K562 (cell line): ENCODE measurements at regions not wholly inside any gene's neighbourhood (a gene's known extent, or its start where the extent isn't known, plus 50 kb on each side); places are given as distances from the start of the nearest gene placed in this dataset.

ENCODE experiments used
- ATAC-seq: fragments of 200-7000 bp; cut with Tn5 transposase; 3 replicates; pipeline ENCODE4 v1.9.1; 2020; ENCODE audit warnings: moderate library complexity
- BruUV-seq: library from RNA; stranded (reverse); fragments of 400-500 nt; replicated peaks from 2 replicates; lab custom pipeline; 2021; lab: Mats Ljungman, UMichigan
- CTCF ChIA-PET: fragments of 300-600 bp; formaldehyde crosslinking; extraction: SDS; loops from one replicate; lab custom pipeline; 2021; ENCODE audit warnings: low intra/inter-chr PET ratio; lab: Yijun Ruan, JAX
- POLR2A ChIA-PET: fragments of 300-600, 350-650 bp; sonication (Branson Sonifier 250); formaldehyde crosslinking; extraction: SDS; loops from one replicate; lab custom pipeline; 2021; ENCODE audit warnings: antibody characterized with exemption, inconsistent platforms; lab: Yijun Ruan, JAX
- DNase-seq, 4 experiments: peaks; one replicate each; pipeline versions ENCODE4 v3.0.0 to v3.0.0-alpha.2; 2011 to 2018; ENCODE audit warnings: low spot score in 3 of 4, mixed read lengths in 3 of 4; ENCODE audit errors: extremely low read depth in 1 of 4
- FAIRE-seq: peaks from 2 replicates; lab custom pipeline; 2011; peaks lifted over from hg19 to GRCh38; lab: Jason Lieb, UNC
- H2AFZ ChIP-seq: 2 replicates; pipeline ENCODE4 v1.6.0; 2011; ENCODE audit warnings: low read depth, low read length, control low read depth, inconsistent platforms
- H3K27ac ChIP-seq: fragments of 200-600 bp; 3 replicates; pipeline ENCODE4 v1.8.0; 2011; ENCODE audit warnings: low read depth, mild to moderate bottlenecking, control low read depth, inconsistent platforms, low read length, moderate library complexity, mixed read lengths; ENCODE audit errors: extremely low read depth
- H3K27me3 ChIP-seq, 2 experiments: fragments of 300-600 bp in 1 of 2; 2 replicates in 1 of 2; 3 replicates in 1 of 2; pipeline versions ENCODE4 v1.6.0 to v1.8.0; 2011; ENCODE audit warnings: inconsistent platforms in 2 of 2, low read length in 2 of 2, mild to moderate bottlenecking in 1 of 2, mixed read lengths in 1 of 2, moderate library complexity in 1 of 2; ENCODE audit not compliant: control insufficient read depth in 2 of 2, insufficient read depth in 2 of 2
- H3K36me3 ChIP-seq: fragments of 300-600 bp; 3 replicates; pipeline ENCODE4 v1.8.0; 2011; ENCODE audit warnings: mild to moderate bottlenecking, low read length, inconsistent platforms; ENCODE audit not compliant: control insufficient read depth, insufficient read depth
- H3K4me1 ChIP-seq, 2 experiments: fragments of 200-600 bp in 1 of 2; replicated peaks in 1 of 2; 2 replicates in 1 of 2; 3 replicates in 1 of 2; pipeline versions ENCODE4 v1.5.1 to v1.8.0; 2011; ENCODE audit warnings: inconsistent platforms in 2 of 2, low read length in 2 of 2, mild to moderate bottlenecking in 1 of 2, mixed read lengths in 1 of 2, moderate library complexity in 1 of 2; ENCODE audit not compliant: control insufficient read depth in 2 of 2, insufficient read depth in 2 of 2
- H3K4me2 ChIP-seq: 2 replicates; pipeline ENCODE4 v1.6.1; 2011; ENCODE audit warnings: low read length, control low read depth, inconsistent platforms, mixed read lengths; ENCODE audit not compliant: insufficient read depth
- H3K4me3 ChIP-seq: fragments of 200-600 bp; sonication (generic), shearing (Covaris generic); 2 replicates; pipeline ENCODE4 v1.5.1; 2016; ENCODE audit warnings: control low read depth, inconsistent platforms
- H3K79me2 ChIP-seq: fragments of 200-600 bp; 3 replicates; pipeline ENCODE4 v1.8.0; 2011; ENCODE audit warnings: low read length, inconsistent platforms; ENCODE audit not compliant: control insufficient read depth, insufficient read depth
- H3K9ac ChIP-seq, 2 experiments: 2 replicates each; pipeline versions ENCODE4 v1.6.0 to v1.6.1; 2011; ENCODE audit warnings: low read depth in 2 of 2, low read length in 2 of 2, control low read depth in 1 of 2, inconsistent platforms in 1 of 2, mild to moderate bottlenecking in 1 of 2, mixed read lengths in 1 of 2; ENCODE audit not compliant: insufficient read depth in 1 of 2
- H3K9me1 ChIP-seq: one replicate; pipeline ENCODE4 v1.6.0; 2011; ENCODE audit warnings: inconsistent platforms, mild to moderate bottlenecking, low read length, moderate library complexity; ENCODE audit not compliant: control insufficient read depth, insufficient read depth
- H3K9me3 ChIP-seq: replicated peaks from 2 replicates; pipeline ENCODE4 v1.5.1; 2011; ENCODE audit warnings: low read depth, low read length, inconsistent platforms; ENCODE audit not compliant: control insufficient read depth, insufficient read depth
- H4K20me1 ChIP-seq: replicated peaks from 2 replicates; pipeline ENCODE4 v1.6.1; 2011; ENCODE audit warnings: low read length, inconsistent platforms, mixed read lengths; ENCODE audit not compliant: control insufficient read depth, insufficient read depth
- CBX2 ChIP-seq: fragments of 200-600 bp; sonication (generic); IDR thresholded peaks from one replicate; pipeline ENCODE4 v1.6.1; 2012; ENCODE audit warnings: mild to moderate bottlenecking, low read length, inconsistent platforms; ENCODE audit not compliant: insufficient read depth, poor library complexity, severe bottlenecking
- CREM ChIP-seq: IDR thresholded peaks from 2 replicates; pipeline ENCODE4 v1.6.1; 2014; ENCODE audit warnings: antibody characterized with exemption, low read depth
- E2F3 ChIP-seq: fragments of 250-450 bp; sonication (Bioruptor Pico); IDR thresholded peaks from 2 replicates; pipeline ENCODE4 v1.4.0; 2020; ENCODE audit warnings: mild to moderate bottlenecking
- ELF4 ChIP-seq: fragments of 450-650 bp; formaldehyde crosslinking; IDR thresholded peaks from 2 replicates; pipeline ENCODE4 v1.4.0; 2022; ENCODE audit warnings: missing genetic modification characterization
- MNT ChIP-seq, 2 experiments: fragments of 450-650 bp; conservative IDR thresholded peaks; 2 replicates each; pipeline ENCODE4 v1.6.1; 2017; ENCODE audit warnings: mild to moderate bottlenecking in 2 of 2, moderate library complexity in 2 of 2
- MYC ChIP-seq, 2 experiments: fragments of 250-450 bp in 1 of 2; sonication (Bioruptor Pico) in 1 of 2; IDR thresholded peaks; 2 replicates each; pipeline versions ENCODE4 v1.5.1 to v1.6.1; 2012 to 2021; ENCODE audit warnings: low read depth in 2 of 2, borderline replicate concordance in 1 of 2, improper control_type of control experiment in 1 of 2, low read length in 1 of 2, mild to moderate bottlenecking in 1 of 2, moderate library complexity in 1 of 2
- NR2F6 ChIP-seq: fragments of 450-650 bp; formaldehyde crosslinking; IDR thresholded peaks from 2 replicates; pipeline ENCODE4 v1.4.0; 2020; ENCODE audit warnings: mild to moderate bottlenecking
- SMAD1 ChIP-seq: fragments of 150-350 bp; IDR thresholded peaks from 2 replicates; pipeline ENCODE4 v1.6.1; 2014; ENCODE audit warnings: low read length, low read depth; ENCODE audit not compliant: partially characterized antibody
- THRAP3 ChIP-seq: fragments of 450-650 bp; IDR thresholded peaks from 2 replicates; pipeline ENCODE4 v1.6.1; 2016; ENCODE audit warnings: mild to moderate bottlenecking, inconsistent platforms, borderline replicate concordance
- U2AF2 ChIP-seq: fragments of 200-400 bp; formaldehyde crosslinking; optimal IDR thresholded peaks from 2 replicates; pipeline ENCODE3; 2017; ENCODE audit warnings: low read depth, mild to moderate bottlenecking, low read length
- ZNF175 ChIP-seq: fragments of 200-800 bp; sonication (Bioruptor generic); IDR thresholded peaks from 2 replicates; pipeline ENCODE4 v1.6.1; 2016; ENCODE audit warnings: low read depth, mild to moderate bottlenecking, missing genetic modification characterization, missing compliant biosample characterization
- ZNF3 ChIP-seq: fragments of 250-450 bp; sonication (Bioruptor Pico); IDR thresholded peaks from 2 replicates; pipeline ENCODE4 v1.5.0; 2021; ENCODE audit warnings: mild to moderate bottlenecking, moderate library complexity
- ZNF668 ChIP-seq: fragments of 250-450 bp; sonication (Bioruptor Pico); IDR thresholded peaks from 2 replicates; pipeline ENCODE4 v1.8.0; 2022; ENCODE audit warnings: mild to moderate bottlenecking, inconsistent platforms
- WGBS: fragments of 100-300 bp; shearing (Covaris generic); methylation state at CpG from one replicate; pipeline ENCODE4 v1.1.6; 2016; ENCODE audit warnings: low coverage, mixed read lengths; ENCODE audit not compliant: insufficient coverage; ENCODE audit errors: missing lambda C conversion rate; 5-methylcytosine and 5-hydroxymethylcytosine counted together
- in situ Hi-C: fragments of 300-500 bp; cut with MboI; formaldehyde crosslinking; loops from 4 replicates; pipeline ENCODE4 v1.15.0; 2018; ENCODE audit warnings: inconsistent platforms, mixed read lengths
- intact Hi-C: fragments of 100-400 bp; cut with micrococcal nuclease; formaldehyde crosslinking; loops from 2 replicates; pipeline ENCODE4 v1.14.2; 2022
- TF ChIP-seq, protein P1 (sequence below): fragments of 450-650 bp; IDR thresholded peaks from 2 replicates; pipeline ENCODE4 v1.6.1; 2018; ENCODE audit warnings: mild to moderate bottlenecking, low read depth; ENCODE audit not compliant: partially characterized antibody

DNA sequence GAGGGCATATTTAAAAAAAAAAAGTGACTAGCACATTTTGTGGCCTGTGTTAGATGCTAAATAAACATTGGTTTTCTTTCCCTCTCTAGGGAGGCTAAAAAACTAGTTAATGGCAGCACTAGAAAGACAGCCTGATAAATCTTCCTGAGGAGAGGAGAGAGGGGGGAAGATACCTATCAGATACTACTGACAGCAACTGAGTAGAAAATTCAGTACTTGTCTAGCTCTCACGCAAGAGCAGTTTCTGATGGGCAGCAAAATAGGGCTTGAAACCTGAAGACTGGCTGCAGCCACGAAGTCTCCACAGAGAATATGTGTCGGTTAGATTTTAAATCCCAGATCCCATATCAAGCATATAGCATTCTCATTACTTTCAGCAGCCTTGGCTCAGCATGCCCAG is 388.2 kb downstream of the KCNA4 start:
- H3K4me1 ChIP-seq, result no peaks in the 10 kb centered on the region
- no peak overlapping the region for H3K27ac ChIP-seq
- H2AFZ ChIP-seq, result no peak overlapping the region
- H3K9ac ChIP-seq, result no peak overlapping the region
- DNase-seq, result no peak
- ChIA-PET POLR2A (no interaction called here), CTCF (no interaction called here)
- ATAC-seq, result no peak
- intact Hi-C loops (no loop called here), in situ Hi-C loops (no loop called here)
- H3K4me2 ChIP-seq, result no peak overlapping the region
- H3K9me1 ChIP-seq, result no peaks in the 10 kb centered on the region
- H3K27me3 ChIP-seq, result no peaks in the 10 kb centered on the region
- FAIRE-seq, result no peak
- no TSS peak for BruUV-seq
- no peaks in the 10 kb centered on the region for H3K79me2 ChIP-seq
- 0% methylated on average over 3 of the region's 3 CpGs for WGBS
- H3K4me3 ChIP-seq, result no peak overlapping the region
- TF ChIP-seq CREM, result no peak
- no peak for TF ChIP-seq MYC (IDR thresholded peaks at IDR 0.05; ENCODE audit: low read depth, low read length)
- no peak for TF ChIP-seq MYC (CRISPR knock-in tag; IDR thresholded peaks at IDR 0.05; ENCODE audit: borderline replicate concordance, low read depth)
- TF ChIP-seq E2F3 (CRISPR knock-in tag), result no peak
- no peak for TF ChIP-seq THRAP3
- TF ChIP-seq CBX2, result no peak
- no peak for TF ChIP-seq ZNF668
- no peak for TF ChIP-seq ZNF3 (CRISPR knock-in tag)
- TF ChIP-seq, protein P1, sequence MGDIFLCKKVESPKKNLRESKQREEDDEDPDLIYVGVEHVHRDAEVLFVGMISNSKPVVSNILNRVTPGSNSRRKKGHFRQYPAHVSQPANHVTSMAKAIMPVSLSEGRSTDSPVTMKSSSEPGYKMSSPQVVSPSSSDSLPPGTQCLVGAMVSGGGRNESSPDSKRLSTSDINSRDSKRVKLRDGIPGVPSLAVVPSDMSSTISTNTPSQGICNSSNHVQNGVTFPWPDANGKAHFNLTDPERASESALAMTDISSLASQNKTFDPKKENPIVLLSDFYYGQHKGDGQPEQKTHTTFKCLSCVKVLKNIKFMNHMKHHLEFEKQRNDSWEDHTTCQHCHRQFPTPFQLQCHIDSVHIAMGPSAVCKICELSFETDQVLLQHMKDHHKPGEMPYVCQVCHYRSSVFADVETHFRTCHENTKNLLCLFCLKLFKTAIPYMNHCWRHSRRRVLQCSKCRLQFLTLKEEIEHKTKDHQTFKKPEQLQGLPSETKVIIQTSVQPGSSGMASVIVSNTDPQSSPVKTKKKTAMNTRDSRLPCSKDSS, result no peak
- TF ChIP-seq U2AF2, result no peak
- TF ChIP-seq NR2F6 (CRISPR knock-in tag), result no peak
- no peak for TF ChIP-seq MNT (conservative IDR thresholded peaks at IDR 0.05)
- no peak for TF ChIP-seq SMAD1
- TF ChIP-seq ELF4 (CRISPR knock-in tag), result no peak
- no peak for TF ChIP-seq ZNF175 (CRISPR knock-in tag)
- no peaks in the 10 kb centered on the region for H3K36me3 ChIP-seq
- H4K20me1 ChIP-seq, result no peaks in the 10 kb centered on the region
- no peaks in the 10 kb centered on the region for H3K9me3 ChIP-seq
